BLaER1 treated with 17β-estradiol and CSF1 and Interleukin-3, amounts not matched to agents 10 nM and 100 nM (cell line): ENCODE measurements at regions not wholly inside any gene's neighbourhood (a gene's known extent, or its start where the extent isn't known, plus 50 kb on each side); places are given as distances from the start of the nearest gene placed in this dataset.

Source experiments
- H3K27ac ChIP-seq, 11 experiments: shearing (Covaris generic); formaldehyde crosslinking; 2 replicates each; pipeline ENCODE4 v1.8.1; 2022
- H3K27me3 ChIP-seq, 11 experiments: shearing (Covaris generic); formaldehyde crosslinking; 2 replicates each; pipeline ENCODE4 v1.8.1; 2022
- H3K36me3 ChIP-seq, 11 experiments: shearing (Covaris generic); formaldehyde crosslinking; 2 replicates each; pipeline ENCODE4 v1.8.1; 2022
- H3K4me1 ChIP-seq, 10 experiments: shearing (Covaris generic); formaldehyde crosslinking; 2 replicates each; pipeline ENCODE4 v1.8.1; 2022
- H3K4me2 ChIP-seq, 11 experiments: shearing (Covaris generic); formaldehyde crosslinking; 2 replicates each; pipeline ENCODE4 v1.8.1; 2022
- H3K4me3 ChIP-seq, 10 experiments: shearing (Covaris generic); formaldehyde crosslinking; 2 replicates each; pipeline ENCODE4 v1.8.1; 2022
- H3K9ac ChIP-seq, 11 experiments: shearing (Covaris generic); formaldehyde crosslinking; 2 replicates each; pipeline ENCODE4 v1.8.1; 2022
- H3K9me3 ChIP-seq, 11 experiments: shearing (Covaris generic); formaldehyde crosslinking; replicated peaks in 1 of 11; 2 replicates each; pipeline ENCODE4 v1.8.1; 2022
- H4K20me1 ChIP-seq, 11 experiments: shearing (Covaris generic); formaldehyde crosslinking; 2 replicates each; pipeline ENCODE4 v1.8.1; 2022
- Cebpa-rat ChIP-seq, 11 experiments: shearing (Covaris generic); IDR thresholded peaks; 2 replicates each; pipeline ENCODE4 v1.8.1; 2022

- no peaks in the 10 kb centered on the region for H3K36me3 ChIP-seq
- no peak overlapping the region for H3K27ac ChIP-seq
- TF ChIP-seq Cebpa-rat (IDR thresholded peaks at IDR 0.05): no peak
- H3K4me2 ChIP-seq: no peak overlapping the region
- no peak overlapping the region for H3K9ac ChIP-seq
- H3K4me3 ChIP-seq: no peak overlapping the region
- no peaks in the 10 kb centered on the region for H3K27me3 ChIP-seq
- H3K9me3 ChIP-seq: no peaks in the 10 kb centered on the region
- no peaks in the 10 kb centered on the region for H3K4me1 ChIP-seq
- no peaks in the 10 kb centered on the region for H4K20me1 ChIP-seq
Observed at GRCh38 chr1:94677087-94677486, 135.5 kb upstream of the F3 start.

- no peaks in the 10 kb centered on the region for H3K36me3 ChIP-seq
- H3K27me3 ChIP-seq: no peaks in the 10 kb centered on the region
- no peak overlapping the region for H3K4me2 ChIP-seq
- H4K20me1 ChIP-seq: no peaks in the 10 kb centered on the region
- no peak overlapping the region for H3K9ac ChIP-seq
- TF ChIP-seq Cebpa-rat (IDR thresholded peaks at IDR 0.05): no peak
- no peaks in the 10 kb centered on the region for H3K4me1 ChIP-seq
- no peak overlapping the region for H3K27ac ChIP-seq
- H3K9me3 ChIP-seq: no peaks in the 10 kb centered on the region
- H3K4me3 ChIP-seq: no peak overlapping the region
Observed at GRCh38 chr1:94676686-94677085, 135.1 kb upstream of the F3 start.

- Histone ChIP-seq H3K4me3 (no peak overlapping the region), H3K27ac (no peak overlapping the region), H3K36me3 (no peaks in the 10 kb centered on the region), H3K9ac (no peak overlapping the region), H3K4me1 (no peaks in the 10 kb centered on the region), H4K20me1 (no peaks in the 10 kb centered on the region), H3K4me2 (no peak overlapping the region), H3K9me3 (no peaks in the 10 kb centered on the region), H3K27me3 (no peaks in the 10 kb centered on the region)
- TF ChIP-seq Cebpa-rat (IDR thresholded peaks at IDR 0.05): no peak
Observed at GRCh38 chr1:94675373-94675772, 133.8 kb upstream of the F3 start.

- Histone ChIP-seq H3K27me3 (no peaks in the 10 kb centered on the region), H4K20me1 (no peaks in the 10 kb centered on the region), H3K4me1 (no peaks in the 10 kb centered on the region), H3K9ac (no peak overlapping the region), H3K9me3 (no peaks in the 10 kb centered on the region), H3K4me3 (no peak overlapping the region), H3K27ac (no peak overlapping the region), H3K36me3 (no peaks in the 10 kb centered on the region), H3K4me2 (no peak overlapping the region)
- TF ChIP-seq Cebpa-rat (IDR thresholded peaks at IDR 0.05): no peak
Observed at GRCh38 chr1:94674876-94675275, 133.3 kb upstream of the F3 start.

GRCh38 chr1:94672934-94673333, 131.4 kb upstream of the F3 start:
- H3K27ac ChIP-seq: no peak overlapping the region
- TF ChIP-seq Cebpa-rat (IDR thresholded peaks at IDR 0.05): no peak

GRCh38 chr1:94672001-94672400, 130.4 kb upstream of the F3 start:
- H3K27ac ChIP-seq: no peak overlapping the region
- no peaks in the 10 kb centered on the region for H3K27me3 ChIP-seq
- no peaks in the 10 kb centered on the region for H3K9me3 ChIP-seq
- H3K36me3 ChIP-seq: no peaks in the 10 kb centered on the region
- H3K4me1 ChIP-seq: no peaks in the 10 kb centered on the region
- TF ChIP-seq Cebpa-rat (IDR thresholded peaks at IDR 0.05): no peak
- no peak overlapping the region for H3K4me3 ChIP-seq
- H3K4me2 ChIP-seq: no peak overlapping the region
- H3K9ac ChIP-seq: no peak overlapping the region
- H4K20me1 ChIP-seq: no peaks in the 10 kb centered on the region

More at GRCh38 chr1:94672934-94673333, 131.4 kb upstream of the F3 start:
- Histone ChIP-seq H3K4me1 (no peaks in the 10 kb centered on the region), H4K20me1 (no peaks in the 10 kb centered on the region), H3K27me3 (no peaks in the 10 kb centered on the region), H3K4me3 (no peak overlapping the region), H3K4me2 (no peak overlapping the region), H3K9me3 (no peaks in the 10 kb centered on the region), H3K9ac (no peak overlapping the region), H3K36me3 (no peaks in the 10 kb centered on the region)

- Histone ChIP-seq H3K27ac (no peak overlapping the region), H3K36me3 (no peaks in the 10 kb centered on the region), H3K4me2 (no peak overlapping the region), H3K27me3 (no peaks in the 10 kb centered on the region), H4K20me1 (no peaks in the 10 kb centered on the region), H3K9me3 (no peaks in the 10 kb centered on the region), H3K4me3 (no peak overlapping the region), H3K4me1 (peaks cover 0 to 6% (median 0%) of the 10 kb centered on the region in 10 experiments; a peak in 3 of 20 replicates), H3K9ac (no peak overlapping the region)
- TF ChIP-seq Cebpa-rat (IDR thresholded peaks at IDR 0.05): no peak
Observed at GRCh38 chr1:94670273-94670672, 128.7 kb upstream of the F3 start.

GRCh38 chr1:94669198-94669597, 127.6 kb upstream of the F3 start:
- H3K9me3 ChIP-seq: no peaks in the 10 kb centered on the region
- H3K4me2 ChIP-seq: no peak overlapping the region
- H3K27me3 ChIP-seq: no peaks in the 10 kb centered on the region
- H4K20me1 ChIP-seq: no peaks in the 10 kb centered on the region
- H3K4me1 ChIP-seq: peaks cover 0 to 6% (median 0%) of the 10 kb centered on the region in 10 experiments; a peak in 3 of 20 replicates
- no peak overlapping the region for H3K9ac ChIP-seq
- no peak overlapping the region for H3K4me3 ChIP-seq
- no peak for TF ChIP-seq Cebpa-rat (IDR thresholded peaks at IDR 0.05)
- no peaks in the 10 kb centered on the region for H3K36me3 ChIP-seq
- H3K27ac ChIP-seq: no peak overlapping the region

- no peak overlapping the region for H3K4me3 ChIP-seq
- H3K27ac ChIP-seq: no peak overlapping the region
- no peaks in the 10 kb centered on the region for H3K36me3 ChIP-seq
- peaks cover 0 to 6% (median 0%) of the 10 kb centered on the region in 10 experiments; a peak in 3 of 20 replicates for H3K4me1 ChIP-seq
- no peak for TF ChIP-seq Cebpa-rat (IDR thresholded peaks at IDR 0.05)
- no peak overlapping the region for H3K9ac ChIP-seq
- no peak overlapping the region for H3K4me2 ChIP-seq
- H4K20me1 ChIP-seq: no peaks in the 10 kb centered on the region
- no peaks in the 10 kb centered on the region for H3K27me3 ChIP-seq
- H3K9me3 ChIP-seq: no peaks in the 10 kb centered on the region
Observed at GRCh38 chr1:94668528-94668927, 127.0 kb upstream of the F3 start.

GRCh38 chr1:94667818-94668217, 126.3 kb upstream of the F3 start:
- H3K27me3 ChIP-seq: no peaks in the 10 kb centered on the region

More at GRCh38 chr1:94667818-94668217, 126.3 kb upstream of the F3 start:
- no peaks in the 10 kb centered on the region for H4K20me1 ChIP-seq
- H3K27ac ChIP-seq: no peak overlapping the region
- no peak overlapping the region for H3K4me2 ChIP-seq
- H3K4me3 ChIP-seq: no peak overlapping the region
- H3K9ac ChIP-seq: no peak overlapping the region
- no peaks in the 10 kb centered on the region for H3K9me3 ChIP-seq
- peaks cover 0 to 6% (median 0%) of the 10 kb centered on the region in 10 experiments; a peak in 3 of 20 replicates for H3K4me1 ChIP-seq
- TF ChIP-seq Cebpa-rat (IDR thresholded peaks at IDR 0.05): no peak
- H3K36me3 ChIP-seq: no peaks in the 10 kb centered on the region
